SK-N-SH (cell line): ENCODE measurements at regions not wholly inside any gene's neighbourhood (a gene's known extent, or its start where the extent isn't known, plus 50 kb on each side); places are given as distances from the start of the nearest gene placed in this dataset.

Source experiments
- CTCF ChIA-PET: fragments of 300-600, 350-600 bp; formaldehyde crosslinking; extraction: SDS; loops from one replicate; lab custom pipeline; 2021; lab: Yijun Ruan, JAX
- POLR2A ChIA-PET: fragments of 350-600 bp; sonication (Branson Sonifier 250); formaldehyde crosslinking; extraction: SDS; loops from one replicate; lab custom pipeline; 2020; ENCODE audit warnings: antibody characterized with exemption, inconsistent platforms; lab: Yijun Ruan, JAX
- DNase-seq: peaks from one replicate; pipeline ENCODE4 v3.0.0; 2012
- H2AFZ ChIP-seq: fragments of 200-600 bp; sonication (generic); 2 replicates; pipeline ENCODE4 v1.8.1; 2016; ENCODE audit warnings: antibody characterized with exemption, mild to moderate bottlenecking, low read depth
- H3F3A ChIP-seq: fragments of 200-600 bp; sonication (generic); replicated peaks from 2 replicates; pipeline ENCODE3; 2016; ENCODE audit warnings: antibody characterized with exemption, mild to moderate bottlenecking; ENCODE audit not compliant: insufficient read depth
- H3K27ac ChIP-seq, 2 experiments: fragments of 200-500 bp in 1 of 2; fragments of 200-600 bp in 1 of 2; sonication (Bioruptor generic) in 1 of 2; sonication (generic), shearing (Covaris generic) in 1 of 2; 2 replicates each; pipeline versions ENCODE4 v1.5.1 to v1.6.1; 2014 to 2016; ENCODE audit warnings: low read depth in 2 of 2, inconsistent platforms in 1 of 2, low read length in 1 of 2, mild to moderate bottlenecking in 1 of 2, mixed read lengths in 1 of 2
- H3K27me3 ChIP-seq: fragments of 200-600 bp; sonication (generic), shearing (Covaris generic); 2 replicates; pipeline ENCODE4 v1.6.1; 2016; ENCODE audit warnings: mixed run types; ENCODE audit not compliant: insufficient read depth
- H3K36me3 ChIP-seq, 2 experiments: fragments of 200-500 bp in 1 of 2; fragments of 200-600 bp in 1 of 2; sonication (Bioruptor generic) in 1 of 2; sonication (generic) in 1 of 2; replicated peaks in 1 of 2; 2 replicates each; pipeline versions ENCODE3 to v1.5.1; 2014 to 2016; ENCODE audit warnings: low read length in 1 of 2, mild to moderate bottlenecking in 1 of 2; ENCODE audit not compliant: insufficient read depth in 2 of 2, control insufficient read depth in 1 of 2
- H3K4me1 ChIP-seq, 2 experiments: fragments of 200-500 bp in 1 of 2; fragments of 200-600 bp in 1 of 2; sonication (Bioruptor generic) in 1 of 2; sonication (generic), shearing (Covaris generic) in 1 of 2; 2 replicates each; pipeline versions ENCODE4 v1.5.1 to v1.6.1; 2014 to 2016; ENCODE audit warnings: low read depth in 1 of 2, low read length in 1 of 2, mixed run types in 1 of 2; ENCODE audit not compliant: insufficient read depth in 2 of 2, control insufficient read depth in 1 of 2
- H3K4me2 ChIP-seq: fragments of 200-600 bp; sonication (generic), shearing (Covaris generic); 2 replicates; pipeline ENCODE4 v1.6.1; 2017; ENCODE audit warnings: mixed run types
- H3K4me3 ChIP-seq, 2 experiments: fragments of 200-500 bp in 1 of 2; fragments of 200-600 bp in 1 of 2; sonication (Bioruptor generic) in 1 of 2; sonication (generic), shearing (Covaris generic) in 1 of 2; 2 replicates each; pipeline versions ENCODE4 v1.5.1 to v1.8.1; 2014 to 2016; ENCODE audit warnings: low read depth in 2 of 2, inconsistent platforms in 1 of 2, low read length in 1 of 2, mild to moderate bottlenecking in 1 of 2, mixed read lengths in 1 of 2, moderate library complexity in 1 of 2
- H3K79me2 ChIP-seq: fragments of 200-600 bp; sonication (generic); 2 replicates; pipeline ENCODE4 v1.8.1; 2017; ENCODE audit warnings: mild to moderate bottlenecking; ENCODE audit not compliant: insufficient read depth
- H3K9ac ChIP-seq: fragments of 200-600 bp; sonication (generic); 2 replicates; pipeline ENCODE4 v1.6.1; 2017; ENCODE audit warnings: mixed run types
- H3K9me2 ChIP-seq: fragments of 200-600 bp; sonication (generic); 2 replicates; pipeline ENCODE4 v1.6.1; 2017; ENCODE audit warnings: mixed run types
- H3K9me3 ChIP-seq: fragments of 200-600 bp; sonication (generic); 2 replicates; pipeline ENCODE4 v1.6.1; 2017; ENCODE audit warnings: mixed run types, mild to moderate bottlenecking, moderate library complexity
- H4K20me1 ChIP-seq: fragments of 200-600 bp; sonication (generic); 2 replicates; pipeline ENCODE4 v1.6.1; 2017; ENCODE audit warnings: mild to moderate bottlenecking, mixed run types; ENCODE audit not compliant: insufficient read depth
- EP300 ChIP-seq, 2 experiments: IDR thresholded peaks; 2 replicates each; pipeline versions ENCODE4 v1.4.0 to v1.6.1; 2012; ENCODE audit warnings: borderline replicate concordance in 1 of 2, low read depth in 1 of 2, low read length in 1 of 2
- FOXM1 ChIP-seq: IDR thresholded peaks from 2 replicates; pipeline ENCODE4 v1.4.0; 2012; ENCODE audit warnings: low read depth, mild to moderate bottlenecking
- GABPA ChIP-seq: IDR thresholded peaks from 2 replicates; pipeline ENCODE4 v1.4.0; 2012; ENCODE audit warnings: low read depth, mild to moderate bottlenecking
- MEF2A ChIP-seq: IDR thresholded peaks from 2 replicates; pipeline ENCODE4 v1.4.0; 2012; ENCODE audit warnings: low read depth, borderline replicate concordance
- RAD21 ChIP-seq: IDR thresholded peaks from 2 replicates; pipeline ENCODE4 v1.6.1; 2012; ENCODE audit warnings: mild to moderate bottlenecking, low read length
- REST ChIP-seq: IDR thresholded peaks from 2 replicates; pipeline ENCODE4 v1.6.1; 2012; ENCODE audit warnings: mild to moderate bottlenecking, low read depth, low read length, moderate library complexity
- RXRA ChIP-seq: IDR thresholded peaks from 2 replicates; pipeline ENCODE4 v1.4.0; 2012; ENCODE audit warnings: low read depth, mild to moderate bottlenecking, borderline replicate concordance
- SMC3 ChIP-seq: IDR thresholded peaks from 2 replicates; pipeline ENCODE4 v1.6.1; 2012; ENCODE audit warnings: low read depth, low read length, improper control_type of control experiment
- TAF1 ChIP-seq: IDR thresholded peaks from 2 replicates; pipeline ENCODE4 v1.6.1; 2012; ENCODE audit warnings: low read depth, mild to moderate bottlenecking, low read length, moderate library complexity, borderline replicate concordance
- TCF12 ChIP-seq: IDR thresholded peaks from 2 replicates; pipeline ENCODE4 v1.4.0; 2012
- WGBS: methylation state at CpG from one replicate; pipeline ENCODE4 v1.1.6; 2017; ENCODE audit warnings: low lambda C conversion rate; 5-methylcytosine and 5-hydroxymethylcytosine counted together
- TF ChIP-seq, protein P1 (sequence below): IDR thresholded peaks from 2 replicates; pipeline ENCODE4 v1.4.0; 2012; ENCODE audit warnings: low read depth, borderline replicate concordance
- TF ChIP-seq, protein P2 (sequence below): fragments of 150-350 bp; IDR thresholded peaks from 2 replicates; pipeline ENCODE4 v1.6.1; 2017; ENCODE audit warnings: antibody characterized with exemption, low read length, low read depth, borderline replicate concordance

DNA sequence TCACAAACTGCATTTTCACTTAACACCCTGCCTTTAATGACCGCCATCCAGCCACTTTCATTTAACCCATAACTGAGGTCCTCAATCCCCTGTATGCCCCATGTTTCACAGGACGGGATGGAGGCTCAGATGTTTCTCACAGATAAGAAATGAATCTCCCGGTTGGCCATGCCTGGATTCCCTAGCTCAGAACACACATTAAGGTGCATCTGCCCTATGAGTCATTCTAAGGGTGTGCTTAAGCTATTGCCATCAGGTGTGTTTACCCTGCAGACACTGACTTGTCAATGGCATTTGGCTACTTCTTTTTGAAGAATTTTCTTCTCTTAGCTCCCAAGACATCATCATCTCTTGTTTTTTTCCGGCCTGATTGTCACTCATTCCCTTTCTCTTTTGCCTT is 222.6 kb upstream of the SMIM31 start:
- Histone ChIP-seq H3K4me3 (no peak overlapping the region), H3F3A (no peaks in the 10 kb centered on the region), H3K9ac (no peak overlapping the region)
- TF ChIP-seq RAD21 = no peak
- TF ChIP-seq GABPA = no peak
- no peak for TF ChIP-seq RXRA
- TF ChIP-seq FOXM1 = no peak
- no peak for TF ChIP-seq TAF1
- TF ChIP-seq, all 33 proteins: peak for 0
- Histone ChIP-seq H3K36me3 (no peaks in the 10 kb centered on the region), H3K4me2 (no peak overlapping the region), H3K79me2 (no peaks in the 10 kb centered on the region), H3K4me1 (no peaks in the 10 kb centered on the region), H4K20me1 (no peaks in the 10 kb centered on the region), H3K9me3 (no peaks in the 10 kb centered on the region), H3K27me3 (no peaks in the 10 kb centered on the region), H2AFZ (no peak overlapping the region), H3K27ac (no peak overlapping the region), H3K9me2 (no peaks in the 10 kb centered on the region)
- WGBS = 4% methylated on average over 4 of the region's 4 CpGs
- DNase-seq = no peak
- CTCF ChIA-PET = interaction anchor here (1.3 kb wide), 1 partner anchor 9 kb away, joined by 4 read pairs; no protein-coding TSS in a partner anchor
- POLR2A ChIA-PET = no interaction called here

DNA sequence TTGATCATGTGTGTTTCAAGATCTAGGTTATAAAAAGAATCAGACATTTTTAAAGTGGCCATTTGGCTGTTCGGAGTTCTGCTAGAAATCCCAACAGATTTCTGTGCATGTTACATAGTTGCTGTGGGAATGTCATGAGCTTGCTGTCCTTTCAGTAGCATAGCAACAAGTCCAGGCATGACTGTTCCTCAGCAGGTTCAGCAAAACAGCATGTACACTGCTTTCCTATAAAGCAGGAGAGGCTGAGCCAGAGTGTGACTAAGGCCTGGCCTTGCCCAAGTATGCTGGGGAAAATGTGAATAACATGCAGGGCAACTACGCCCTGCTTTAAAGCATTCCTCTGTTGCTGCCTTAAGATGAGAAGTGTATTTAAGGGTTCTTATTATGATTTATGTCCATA is 217.1 kb upstream of the SMIM31 start:
- 6% methylated on average over 2 of the region's 2 CpGs for WGBS

More for the DNA sequence above, 217.1 kb upstream of the SMIM31 start:
- DNase-seq = no peak
- POLR2A ChIA-PET = no interaction called here
- no peak overlapping the region for H3K9ac ChIP-seq
- CTCF ChIA-PET = no interaction called here
- H3K27ac ChIP-seq = no peak overlapping the region
- H3K79me2 ChIP-seq = no peaks in the 10 kb centered on the region
- no peak overlapping the region for H2AFZ ChIP-seq
- H3F3A ChIP-seq = no peaks in the 10 kb centered on the region
- no peaks in the 10 kb centered on the region for H3K4me1 ChIP-seq
- TF ChIP-seq EP300 (IDR thresholded peaks at IDR 0.05; ENCODE audit: borderline replicate concordance in 1 of 2, low read depth in 1 of 2, low read length in 1 of 2) = no peak
- TF ChIP-seq MEF2A = no peak
- TF ChIP-seq, protein P1, sequence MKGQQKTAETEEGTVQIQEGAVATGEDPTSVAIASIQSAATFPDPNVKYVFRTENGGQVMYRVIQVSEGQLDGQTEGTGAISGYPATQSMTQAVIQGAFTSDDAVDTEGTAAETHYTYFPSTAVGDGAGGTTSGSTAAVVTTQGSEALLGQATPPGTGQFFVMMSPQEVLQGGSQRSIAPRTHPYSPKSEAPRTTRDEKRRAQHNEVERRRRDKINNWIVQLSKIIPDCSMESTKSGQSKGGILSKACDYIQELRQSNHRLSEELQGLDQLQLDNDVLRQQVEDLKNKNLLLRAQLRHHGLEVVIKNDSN = no peak
- no peak for TF ChIP-seq TCF12
- TF ChIP-seq, protein P2, sequence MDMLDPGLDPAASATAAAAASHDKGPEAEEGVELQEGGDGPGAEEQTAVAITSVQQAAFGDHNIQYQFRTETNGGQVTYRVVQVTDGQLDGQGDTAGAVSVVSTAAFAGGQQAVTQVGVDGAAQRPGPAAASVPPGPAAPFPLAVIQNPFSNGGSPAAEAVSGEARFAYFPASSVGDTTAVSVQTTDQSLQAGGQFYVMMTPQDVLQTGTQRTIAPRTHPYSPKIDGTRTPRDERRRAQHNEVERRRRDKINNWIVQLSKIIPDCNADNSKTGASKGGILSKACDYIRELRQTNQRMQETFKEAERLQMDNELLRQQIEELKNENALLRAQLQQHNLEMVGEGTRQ = no peak
- no peak for TF ChIP-seq GABPA
- TF ChIP-seq REST = no peak
- no peak for TF ChIP-seq SMC3
- TF ChIP-seq RXRA = no peak
- H3K9me2 ChIP-seq = no peaks in the 10 kb centered on the region
- no peak overlapping the region for H3K4me3 ChIP-seq
- no peaks in the 10 kb centered on the region for H3K36me3 ChIP-seq
- H3K27me3 ChIP-seq = no peaks in the 10 kb centered on the region
- no peaks in the 10 kb centered on the region for H4K20me1 ChIP-seq
- no peak overlapping the region for H3K4me2 ChIP-seq
- H3K9me3 ChIP-seq = no peaks in the 10 kb centered on the region
